Embryonic facial prominence (tissue), 1 donor: ENCODE measurements at regions not wholly inside any gene's neighbourhood (a gene's known extent, or its start where the extent isn't known, plus 50 kb on each side); places are given as distances from the start of the nearest gene placed in this dataset.
"Not testable (repeated sequence)": the region's sequence is repeated elsewhere in the genome, so short reads cannot be mapped to it uniquely, and the experiment has no call there.

Experiments used
- DNase-seq: peaks from one replicate; pipeline ENCODE4 v3.0.0-alpha.2; 2016; ENCODE audit errors: extremely low spot score

GRCh38 chr3:72280876-72281275 is 495.9 kb upstream of the PROK2 start:
- no peak for DNase-seq

DNA sequence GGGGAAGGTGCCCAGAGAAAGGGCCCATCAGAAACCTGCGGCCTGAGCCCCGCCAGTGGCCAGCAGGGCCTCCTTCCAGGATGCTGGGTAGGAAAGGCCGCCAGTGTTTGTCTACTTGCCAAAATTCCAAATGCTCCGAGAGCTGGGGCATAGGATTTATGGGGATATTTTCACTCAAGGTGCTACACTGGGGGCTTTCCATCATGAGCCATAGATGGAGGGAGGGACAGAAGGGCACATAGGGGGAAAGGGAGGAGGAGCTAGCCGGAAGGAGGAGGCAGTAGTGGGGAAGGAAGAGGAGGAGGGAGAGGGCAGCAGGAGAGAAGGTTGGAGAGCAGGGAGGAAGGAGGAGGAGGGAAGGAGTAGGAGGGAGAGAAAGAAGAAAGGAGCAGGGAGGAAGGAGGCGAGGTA is 494.7 kb upstream of the PROK2 start:
- no peak for DNase-seq

- no peak for DNase-seq
Measured at GRCh38 chr3:72279068-72279604, 494.2 kb upstream of the PROK2 start.

DNA sequence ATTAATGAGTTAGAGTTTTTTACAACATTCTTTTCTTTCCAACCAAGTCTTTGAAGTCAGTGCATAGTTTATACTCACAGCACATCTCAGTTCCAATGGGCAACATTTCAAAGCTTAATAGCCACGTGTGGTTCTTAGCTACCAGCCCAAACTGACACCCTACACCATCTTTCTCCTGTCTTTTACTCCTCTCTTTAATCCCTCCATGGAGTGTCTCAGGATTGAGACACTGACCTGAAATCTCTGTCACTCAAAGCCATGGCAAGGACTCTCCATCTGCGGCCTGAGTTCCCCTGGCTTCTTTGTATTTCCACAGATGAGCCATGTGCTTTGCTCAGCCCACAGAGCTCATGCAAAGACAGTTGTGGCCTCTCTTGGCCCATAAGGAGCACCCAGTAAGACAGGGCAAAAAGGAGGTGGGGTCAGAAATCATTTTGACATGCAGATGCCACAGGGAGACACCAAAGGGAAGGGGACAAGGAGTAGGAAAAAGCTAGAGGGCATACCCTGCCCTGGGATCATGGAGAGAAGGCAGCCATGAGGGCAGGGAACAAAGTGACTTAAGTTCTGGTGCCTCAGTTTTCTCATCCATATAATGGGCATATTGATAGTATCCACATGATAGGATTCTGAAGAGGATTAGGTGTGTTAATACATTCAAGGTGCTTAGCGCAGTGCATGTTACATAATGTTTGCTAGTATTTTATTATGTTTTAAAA is 493.6 kb upstream of the PROK2 start:
- DNase-seq: no peak

DNA sequence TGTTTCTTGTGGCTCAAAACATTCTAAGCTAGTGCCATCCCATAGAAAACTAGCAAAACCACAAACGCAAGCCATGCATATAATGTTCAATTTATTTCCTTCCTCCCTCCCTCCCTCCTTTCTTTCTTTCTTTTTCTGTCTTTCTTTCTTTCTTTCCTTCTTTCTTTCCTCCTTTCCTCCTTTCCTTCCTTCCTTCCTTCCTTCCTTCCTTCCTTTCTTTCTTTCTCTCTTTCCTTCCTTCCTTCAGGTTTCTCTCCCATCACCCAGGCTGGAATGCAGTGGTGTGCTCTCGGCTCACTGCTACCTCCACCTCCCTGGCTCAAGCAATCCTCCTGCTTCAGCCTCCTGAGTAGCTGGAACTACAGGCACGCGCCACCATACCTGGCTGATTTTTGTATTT is 492.8 kb upstream of the PROK2 start:
- DNase-seq: no peak

DNA sequence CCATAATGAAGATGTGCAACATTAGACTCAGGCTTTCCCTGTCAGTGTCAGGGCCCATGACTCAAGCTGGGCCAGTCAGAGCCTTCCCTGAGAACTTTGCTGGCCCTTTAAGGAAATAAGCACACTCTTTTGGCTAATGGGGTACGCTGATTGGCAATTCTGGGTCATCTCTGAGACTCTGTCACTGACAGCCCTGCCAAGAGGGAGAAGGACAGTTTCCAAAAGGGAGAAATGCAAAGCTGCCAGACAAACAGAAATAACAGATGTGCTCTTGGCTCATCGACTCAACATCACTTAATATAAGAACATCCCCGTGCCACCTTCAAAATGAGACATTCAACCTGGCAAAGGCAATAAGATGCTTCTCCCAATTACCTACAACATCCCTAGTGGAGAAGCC is 491.9 kb upstream of the PROK2 start:
- no peak for DNase-seq

DNA sequence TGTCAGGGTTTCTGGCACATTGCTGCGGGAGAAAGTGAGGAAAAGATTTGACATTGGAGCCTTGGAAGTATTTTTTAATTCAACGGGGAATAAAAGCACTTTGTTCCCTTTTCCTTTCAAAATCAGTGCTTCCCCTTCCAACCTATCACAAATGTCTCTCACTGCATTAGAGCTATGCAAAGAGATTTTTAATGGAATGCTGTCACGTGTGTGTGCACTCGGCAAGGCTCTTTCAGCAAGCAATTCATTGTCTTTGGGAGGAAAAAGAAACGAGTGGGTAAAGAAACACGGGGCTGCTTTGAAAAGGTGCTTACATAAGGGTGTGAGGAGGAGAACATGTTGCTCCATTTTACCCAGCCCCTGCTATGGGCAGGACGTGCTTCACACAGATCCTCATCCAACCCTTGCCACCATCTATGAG is 490.4 kb upstream of the PROK2 start:
- DNase-seq: no peak

- no peak for DNase-seq
Measured at GRCh38 chr3:72274493-72275330, 489.8 kb upstream of the PROK2 start.

DNA sequence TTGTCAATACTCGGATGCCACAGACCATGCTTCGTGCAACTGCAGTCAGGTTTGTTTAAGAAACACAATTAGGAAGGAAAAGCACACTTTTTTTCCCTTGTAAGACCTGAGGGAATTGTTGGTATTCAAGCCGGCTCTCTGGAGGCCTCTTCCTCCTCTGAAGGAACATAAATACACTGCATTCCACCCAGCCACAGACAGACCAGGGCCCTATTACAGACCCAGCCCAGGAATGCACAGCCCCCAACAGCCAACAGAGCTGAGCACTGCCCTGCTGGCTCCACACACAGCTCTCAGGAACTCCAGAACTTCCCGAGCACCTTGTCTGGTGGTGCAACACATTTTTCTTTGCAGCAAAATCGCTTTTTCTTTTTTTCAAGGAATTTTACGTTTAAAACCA is 488.7 kb upstream of the PROK2 start:
- DNase-seq: no peak

- DNase-seq: no peak
Measured at GRCh38 chr3:72272356-72272755, 487.4 kb upstream of the PROK2 start.

- DNase-seq: no peak
Measured at GRCh38 chr3:72271923-72272322, 487.0 kb upstream of the PROK2 start.

GRCh38 chr3:72271216-72271615 is 486.3 kb upstream of the PROK2 start:
- DNase-seq: no peak

DNA sequence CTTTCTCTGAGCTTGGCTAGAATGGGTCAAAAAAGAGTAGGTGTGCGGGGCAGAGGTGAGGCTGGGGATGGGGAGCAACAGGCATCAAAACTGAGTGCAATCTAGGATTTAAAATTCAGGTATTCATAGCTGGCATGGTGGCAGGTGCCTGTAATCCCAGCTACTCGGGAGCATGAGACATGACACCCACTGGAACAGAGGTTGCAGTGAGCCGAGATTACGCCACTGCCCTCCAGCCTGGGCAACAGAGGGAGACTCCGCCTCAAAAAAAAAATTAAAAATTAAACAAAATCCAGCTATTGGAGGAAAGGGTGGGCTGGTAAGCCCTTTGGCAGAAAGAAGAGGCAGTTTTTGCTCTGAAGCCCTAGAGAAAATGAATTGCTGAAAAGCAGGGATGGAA is 485.8 kb upstream of the PROK2 start:
- DNase-seq: no peak

DNA sequence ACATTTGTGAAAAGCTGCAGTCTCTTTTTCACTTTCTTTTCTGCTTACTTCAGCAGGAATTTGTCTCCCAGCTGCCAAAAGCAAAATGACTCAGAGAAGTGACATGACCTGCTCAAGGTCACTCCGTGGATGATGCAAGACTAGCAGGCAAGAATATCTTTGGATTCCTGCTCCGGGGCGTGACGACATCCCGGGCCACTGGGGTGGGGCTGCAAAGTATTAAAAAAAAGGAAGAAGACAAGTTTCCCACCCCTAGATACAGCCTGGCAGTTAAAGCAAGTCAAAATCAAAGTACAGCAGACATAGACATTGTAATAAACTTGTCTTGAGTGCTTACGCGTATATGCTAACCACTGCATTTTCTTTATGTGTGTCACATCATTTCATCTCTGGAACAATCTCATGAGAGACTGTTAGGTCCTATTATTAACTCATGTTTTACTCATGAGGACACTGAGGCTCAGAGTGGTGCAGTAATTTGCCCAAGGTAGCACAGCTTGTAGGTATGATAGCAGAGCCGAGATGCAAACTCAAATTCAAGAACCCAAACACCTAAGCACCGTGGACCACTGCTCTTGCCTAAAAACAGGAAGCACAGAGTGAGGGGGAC is 485.2 kb upstream of the PROK2 start:
- DNase-seq: no peak

DNA sequence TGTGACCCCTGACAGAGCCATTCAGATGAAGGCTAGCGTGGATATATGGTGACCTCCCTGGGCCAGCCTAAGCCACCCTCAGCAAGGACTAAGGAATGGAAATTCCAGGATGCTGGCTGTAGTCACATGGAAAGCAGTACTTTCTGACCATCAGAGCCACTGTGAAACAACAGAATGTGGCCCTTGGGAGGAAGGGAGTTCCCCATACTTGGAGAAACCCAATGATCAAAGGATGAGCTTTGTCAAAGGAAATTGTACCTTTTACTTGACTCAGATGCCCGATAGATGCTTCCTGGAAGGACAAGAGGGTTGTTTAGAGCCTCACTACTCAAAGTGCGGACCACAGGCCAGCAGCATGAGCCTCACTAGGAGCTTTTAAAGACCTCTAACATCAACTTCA is 484.5 kb upstream of the PROK2 start:
- no peak for DNase-seq

DNA sequence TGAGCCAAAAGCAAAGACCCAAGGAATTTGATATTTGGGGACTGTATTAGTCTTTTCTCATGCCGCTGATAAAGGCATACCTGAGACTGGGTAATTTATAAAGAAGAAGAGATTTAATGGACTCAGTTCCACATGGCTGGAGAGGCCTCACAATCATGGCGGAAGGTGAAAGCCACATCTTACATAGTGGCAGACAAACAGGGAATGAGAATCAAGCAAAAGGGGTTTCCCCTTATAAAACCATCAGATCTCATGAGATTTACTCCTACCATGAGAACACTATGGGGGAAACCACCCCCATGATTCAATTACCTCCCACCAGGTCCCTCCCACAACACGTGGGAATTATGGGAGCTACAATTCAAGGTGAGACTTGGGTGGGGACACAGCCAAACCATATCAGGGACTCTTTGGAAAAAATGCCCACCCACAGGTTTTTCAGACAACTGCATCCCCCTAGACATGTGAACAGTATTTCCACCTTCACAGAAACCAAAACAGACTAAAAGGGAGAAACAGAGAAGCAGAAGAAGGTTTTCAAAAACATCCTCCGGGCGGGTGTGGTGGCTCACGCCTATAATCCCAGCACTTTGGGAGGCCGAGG is 482.1 kb upstream of the PROK2 start:
- DNase-seq: not testable (repeated sequence)

DNA sequence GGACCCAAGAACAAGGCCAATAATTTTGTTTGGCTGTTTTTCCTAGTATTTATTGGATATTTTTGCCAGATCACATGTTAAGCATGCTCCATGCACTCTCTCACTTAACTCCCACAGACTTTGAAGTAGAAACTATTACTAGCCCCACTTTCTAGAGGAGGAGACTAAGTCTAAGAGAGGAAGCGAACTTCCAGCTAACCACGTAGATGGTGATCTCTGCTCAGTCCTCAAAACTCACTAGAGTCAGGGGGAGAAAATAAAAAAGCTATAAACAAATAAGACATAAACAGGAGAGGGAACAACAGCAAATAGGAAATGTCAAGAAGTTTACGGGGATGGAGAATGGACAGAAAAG is 481.0 kb upstream of the PROK2 start:
- DNase-seq: no peak

GRCh38 chr3:72265256-72266015 is 480.5 kb upstream of the PROK2 start:
- DNase-seq: no peak

GRCh38 chr3:72263223-72263990 is 478.5 kb upstream of the PROK2 start:
- DNase-seq: no peak

DNA sequence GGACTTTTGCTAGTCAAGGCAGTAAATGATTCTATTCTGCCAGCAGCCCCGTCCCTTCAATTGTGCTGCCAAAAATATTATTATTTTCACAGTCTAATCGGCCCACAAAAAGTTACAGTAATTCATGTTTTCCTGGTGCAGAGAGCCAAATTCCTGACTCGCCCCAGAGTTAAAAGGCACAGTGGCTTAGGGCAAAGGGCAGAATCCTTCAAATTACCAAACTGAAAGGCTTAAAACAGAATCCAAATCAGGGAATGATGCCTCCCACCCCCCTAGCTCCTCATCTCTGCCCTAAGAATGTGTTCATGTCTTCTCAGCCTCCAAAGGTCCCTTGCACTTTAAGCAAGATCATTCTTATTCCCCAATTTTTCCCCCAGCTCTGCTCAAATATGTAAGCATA is 477.8 kb upstream of the PROK2 start:
- no peak for DNase-seq
